Stimulated activated CD8-positive, alpha-beta memory T cell treated with anti-CD3 and anti-CD28 coated beads, Interleukin-15, amount 100 ng/mL, for 48 hours (primary cell): ENCODE measurements at regions not wholly inside any gene's neighbourhood (a gene's known extent, or its start where the extent isn't known, plus 50 kb on each side); places are given as distances from the start of the nearest gene placed in this dataset.
"Not testable (repeated sequence)": the region's sequence is repeated elsewhere in the genome, so short reads cannot be mapped to it uniquely, and the experiment has no call there.

ENCODE experiments used
- DNase-seq, 2 donors: peaks; one replicate each; pipeline ENCODE4 v3.0.0-alpha.2; 2020; ENCODE audit warnings: low read depth in 2 of 2

- DNase-seq = no peak
Measured at GRCh38 chr3:118501152-118501551, 533.5 kb downstream of the IGSF11 start.

- no peak for DNase-seq
Measured at GRCh38 chr3:118504906-118505305, 529.7 kb downstream of the IGSF11 start.

GRCh38 chr3:118505784-118506183, 528.9 kb downstream of the IGSF11 start:
- no peak for DNase-seq

GRCh38 chr3:118511402-118511801, 523.2 kb downstream of the IGSF11 start:
- DNase-seq = no peak

- DNase-seq = no peak
Measured at GRCh38 chr3:118512301-118512700, 522.3 kb downstream of the IGSF11 start.

- DNase-seq = no peak
Measured at GRCh38 chr3:118525077-118525476, 509.6 kb downstream of the IGSF11 start.

GRCh38 chr3:118526758-118527513, 507.7 kb downstream of the IGSF11 start:
- no peak for DNase-seq

- no peak for DNase-seq
Measured at GRCh38 chr3:118527514-118528044, 507.1 kb downstream of the IGSF11 start.

GRCh38 chr3:118529554-118529953, 505.1 kb downstream of the IGSF11 start:
- DNase-seq = no peak

GRCh38 chr3:118530350-118530922, 504.2 kb downstream of the IGSF11 start:
- no peak for DNase-seq

GRCh38 chr3:118530927-118531356, 503.7 kb downstream of the IGSF11 start:
- DNase-seq = not testable (repeated sequence)

- DNase-seq = no peak
Measured at GRCh38 chr3:118531816-118532215, 502.8 kb downstream of the IGSF11 start.

GRCh38 chr3:118533676-118534075, 501.0 kb downstream of the IGSF11 start:
- no peak for DNase-seq

GRCh38 chr3:118534519-118534918, 500.1 kb downstream of the IGSF11 start:
- no peak for DNase-seq

GRCh38 chr3:118536764-118537163, 497.9 kb downstream of the IGSF11 start:
- DNase-seq = no peak

GRCh38 chr3:118537454-118537853, 497.2 kb downstream of the IGSF11 start:
- DNase-seq = no peak

GRCh38 chr3:118538187-118538586, 496.5 kb downstream of the IGSF11 start:
- DNase-seq = no peak

- DNase-seq = not testable (repeated sequence)
Measured at GRCh38 chr3:118539820-118540447, 494.7 kb downstream of the IGSF11 start.

- not testable (repeated sequence) for DNase-seq
Measured at GRCh38 chr3:118540448-118540821, 494.2 kb downstream of the IGSF11 start.

- no peak for DNase-seq
Measured at GRCh38 chr3:118540826-118541225, 493.8 kb downstream of the IGSF11 start.

GRCh38 chr3:118541796-118542195, 492.9 kb downstream of the IGSF11 start:
- no peak for DNase-seq

- DNase-seq = no peak
Measured at GRCh38 chr3:118543832-118544231, 490.8 kb downstream of the IGSF11 start.

- DNase-seq = no peak
Measured at GRCh38 chr3:118544458-118544857, 490.2 kb downstream of the IGSF11 start.
